ENCODE measurements at regions not wholly inside any gene's neighbourhood (a gene's known extent, or its start where the extent isn't known, plus 50 kb on each side); places are given as distances from the start of the nearest gene placed in this dataset.

DNA sequence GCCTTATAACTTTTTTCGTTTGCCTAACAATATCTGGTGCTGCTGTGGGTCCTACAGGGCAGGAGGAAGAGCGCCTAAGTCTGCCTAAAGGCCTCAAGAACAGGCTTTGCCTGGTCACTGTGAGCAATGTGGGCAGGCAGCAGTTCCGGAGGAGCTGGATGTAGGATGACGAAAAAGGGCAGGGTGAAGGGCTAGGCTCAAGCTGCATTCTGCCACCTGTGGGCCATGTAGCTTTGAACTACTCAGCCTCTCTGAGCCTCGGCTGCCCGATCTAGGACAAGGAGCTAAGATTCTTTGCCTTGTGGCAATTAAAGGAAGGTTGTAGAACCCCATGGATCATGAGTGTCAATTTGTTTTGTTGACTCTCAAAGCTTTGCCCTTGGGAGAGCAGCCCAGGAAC lies 57.1 kb upstream of the MAMLD1 start:
- Mint-ChIP-seq H3K27me3 (ENCODE audit: low read depth in 2 of 2) (peaks cover 0 to 3% of the 10 kb centered on the region in 2 donors), H3K9me3 (no peaks in the 10 kb centered on the region), H3K4me3 (no peak overlapping the region), H3K36me3 (no peaks in the 10 kb centered on the region), H3K4me1 (peaks cover 5 to 7% of the 10 kb centered on the region in 2 donors), H3K27ac (no peak overlapping the region)
- WGBS (ENCODE audit: insufficient coverage) = 93% methylated on average over 6 of the region's 6 CpGs
- intact Hi-C loops (cut with micrococcal nuclease) = no loop called here
- no peaks in the 10 kb centered on the region for H3K36me3 ChIP-seq (ENCODE audit: control insufficient read depth, insufficient read depth, low read length)
- ATAC-seq (no peak), DNase-seq (no peak)
- peaks cover 3% of the 10 kb centered on the region for H3K4me1 ChIP-seq (ENCODE audit: control insufficient read depth, insufficient read depth, low read length)
- no peak overlapping the region for H3K27ac ChIP-seq (ENCODE audit: low read length)
- no peak overlapping the region for H3K4me3 ChIP-seq (ENCODE audit: low read length)
- no peaks in the 10 kb centered on the region for H3K9me3 ChIP-seq (ENCODE audit: control insufficient read depth, insufficient read depth, low read length)
- TF ChIP-seq, protein P1, sequence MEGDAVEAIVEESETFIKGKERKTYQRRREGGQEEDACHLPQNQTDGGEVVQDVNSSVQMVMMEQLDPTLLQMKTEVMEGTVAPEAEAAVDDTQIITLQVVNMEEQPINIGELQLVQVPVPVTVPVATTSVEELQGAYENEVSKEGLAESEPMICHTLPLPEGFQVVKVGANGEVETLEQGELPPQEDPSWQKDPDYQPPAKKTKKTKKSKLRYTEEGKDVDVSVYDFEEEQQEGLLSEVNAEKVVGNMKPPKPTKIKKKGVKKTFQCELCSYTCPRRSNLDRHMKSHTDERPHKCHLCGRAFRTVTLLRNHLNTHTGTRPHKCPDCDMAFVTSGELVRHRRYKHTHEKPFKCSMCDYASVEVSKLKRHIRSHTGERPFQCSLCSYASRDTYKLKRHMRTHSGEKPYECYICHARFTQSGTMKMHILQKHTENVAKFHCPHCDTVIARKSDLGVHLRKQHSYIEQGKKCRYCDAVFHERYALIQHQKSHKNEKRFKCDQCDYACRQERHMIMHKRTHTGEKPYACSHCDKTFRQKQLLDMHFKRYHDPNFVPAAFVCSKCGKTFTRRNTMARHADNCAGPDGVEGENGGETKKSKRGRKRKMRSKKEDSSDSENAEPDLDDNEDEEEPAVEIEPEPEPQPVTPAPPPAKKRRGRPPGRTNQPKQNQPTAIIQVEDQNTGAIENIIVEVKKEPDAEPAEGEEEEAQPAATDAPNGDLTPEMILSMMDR (IDR thresholded peaks at IDR 0.05) = no peak
- no peaks in the 10 kb centered on the region for H3K27me3 ChIP-seq (ENCODE audit: control insufficient read depth, insufficient read depth, low read length)

DNA sequence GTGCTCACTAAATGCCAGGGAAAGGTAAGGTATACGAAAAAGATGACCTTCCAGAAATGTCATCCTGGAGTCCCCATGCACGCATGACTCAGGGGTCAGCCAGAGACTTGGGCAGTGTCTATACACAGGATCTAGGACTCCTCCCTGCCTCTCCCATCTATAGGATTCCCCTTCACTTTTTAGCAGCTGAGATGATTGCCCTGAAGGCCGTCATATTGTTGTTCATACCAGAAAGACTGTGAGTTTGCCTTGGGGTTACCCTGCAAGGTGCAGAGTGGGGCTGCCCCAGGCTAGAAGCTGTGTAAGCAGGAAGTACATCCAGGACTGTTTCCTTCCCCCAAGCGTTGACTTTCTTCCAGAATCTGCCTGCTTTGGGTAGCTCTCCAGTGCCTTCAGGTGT lies 55.1 kb upstream of the MAMLD1 start:
- ATAC-seq = no peak
- H3K4me3 ChIP-seq (ENCODE audit: low read length) = no peak overlapping the region
- no peak for DNase-seq
- TF ChIP-seq, protein P1 (IDR thresholded peaks at IDR 0.05) = no peak
- 78% methylated on average over 3 of the region's 4 CpGs for WGBS (ENCODE audit: insufficient coverage)
- Mint-ChIP-seq H3K27ac (no peak overlapping the region), H3K9me3 (no peaks in the 10 kb centered on the region), H3K4me1 (peaks cover 5 to 7% of the 10 kb centered on the region in 2 donors), H3K27me3 (ENCODE audit: low read depth in 2 of 2) (no peaks in the 10 kb centered on the region), H3K36me3 (no peaks in the 10 kb centered on the region), H3K4me3 (no peak overlapping the region)
- H3K9me3 ChIP-seq (ENCODE audit: control insufficient read depth, insufficient read depth, low read length) = no peaks in the 10 kb centered on the region
- no peaks in the 10 kb centered on the region for H3K36me3 ChIP-seq (ENCODE audit: control insufficient read depth, insufficient read depth, low read length)
- intact Hi-C loops (cut with micrococcal nuclease) = no loop called here
- peaks cover 3% of the 10 kb centered on the region for H3K4me1 ChIP-seq (ENCODE audit: control insufficient read depth, insufficient read depth, low read length)
- no peaks in the 10 kb centered on the region for H3K27me3 ChIP-seq (ENCODE audit: control insufficient read depth, insufficient read depth, low read length)
- H3K27ac ChIP-seq (ENCODE audit: low read length) = no peak overlapping the region

DNA sequence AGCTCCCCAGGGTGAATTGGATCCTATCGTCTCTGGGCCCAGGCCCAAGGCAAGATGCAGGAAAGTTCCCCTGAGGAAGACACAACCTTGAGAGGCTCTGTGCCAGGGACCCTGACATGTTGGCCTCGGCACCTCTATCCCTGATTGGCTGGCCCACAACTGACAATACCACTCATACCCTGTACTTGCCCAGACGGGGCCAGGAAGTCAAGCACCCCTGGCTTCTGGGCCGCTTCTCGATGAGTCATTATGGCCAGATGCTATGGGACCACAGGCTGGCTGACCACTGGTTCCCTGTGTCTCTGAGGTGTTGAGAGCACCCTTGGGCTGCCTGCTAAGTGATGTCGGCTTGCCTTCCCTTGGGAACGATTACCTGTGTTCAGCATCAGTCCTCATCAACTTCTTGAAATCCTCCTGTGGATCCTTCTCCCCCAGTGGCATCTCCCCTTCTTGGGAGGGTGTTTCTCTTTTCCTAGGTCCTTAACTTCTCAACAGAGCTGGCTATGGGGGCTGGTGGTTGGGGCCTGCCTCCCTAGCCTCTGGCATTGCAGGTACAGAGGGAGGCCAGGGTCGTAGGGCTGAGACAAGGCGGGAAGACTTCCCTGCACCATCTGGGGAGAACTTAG lies 54.5 kb upstream of the MAMLD1 start:
- 82% methylated on average over 7 of the region's 9 CpGs for WGBS (ENCODE audit: insufficient coverage)
- H3K4me1 Mint-ChIP-seq = peaks cover 5 to 7% of the 10 kb centered on the region in 2 donors
- no peak overlapping the region for H3K4me3 Mint-ChIP-seq
- H3K4me1 ChIP-seq (ENCODE audit: control insufficient read depth, insufficient read depth, low read length) = peaks cover 3% of the 10 kb centered on the region
- no peaks in the 10 kb centered on the region for H3K9me3 Mint-ChIP-seq
- ATAC-seq = no peak
- no peaks in the 10 kb centered on the region for H3K36me3 Mint-ChIP-seq
- intact Hi-C loops (cut with micrococcal nuclease) = no loop called here
- H3K4me3 ChIP-seq (ENCODE audit: low read length) = no peak overlapping the region
- H3K27ac ChIP-seq (ENCODE audit: low read length) = no peak overlapping the region
- H3K9me3 ChIP-seq (ENCODE audit: control insufficient read depth, insufficient read depth, low read length) = no peaks in the 10 kb centered on the region
- no peak for DNase-seq
- TF ChIP-seq, protein P1 (IDR thresholded peaks at IDR 0.05) = no peak
- no peaks in the 10 kb centered on the region for H3K27me3 Mint-ChIP-seq (ENCODE audit: low read depth in 2 of 2)
- H3K27me3 ChIP-seq (ENCODE audit: control insufficient read depth, insufficient read depth, low read length) = no peaks in the 10 kb centered on the region
- H3K27ac Mint-ChIP-seq = no peak overlapping the region
- H3K36me3 ChIP-seq (ENCODE audit: control insufficient read depth, insufficient read depth, low read length) = no peaks in the 10 kb centered on the region

DNA sequence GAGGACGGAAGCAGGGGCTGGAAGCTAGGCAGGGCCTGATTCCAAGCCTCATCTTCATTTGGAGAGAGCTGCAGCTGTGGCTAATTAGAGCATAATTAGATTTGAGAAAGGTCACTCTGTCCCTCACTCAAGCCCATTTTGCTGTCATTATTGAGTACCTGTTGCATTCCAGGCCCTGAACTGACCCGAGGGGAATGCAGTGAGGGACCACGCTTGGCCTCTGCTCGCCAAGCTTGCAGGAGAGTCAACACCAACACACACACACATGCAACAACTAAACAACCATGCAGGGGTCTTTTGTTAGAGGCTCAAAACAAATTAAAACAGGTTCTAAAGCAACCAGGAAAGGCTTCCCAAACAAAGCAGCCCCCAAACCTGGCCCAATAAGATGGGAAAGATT lies 52.7 kb upstream of the MAMLD1 start:
- no peaks in the 10 kb centered on the region for H3K9me3 ChIP-seq (ENCODE audit: control insufficient read depth, insufficient read depth, low read length)
- no peak overlapping the region for H3K4me3 Mint-ChIP-seq
- no peak overlapping the region for H3K27ac Mint-ChIP-seq
- H3K9me3 Mint-ChIP-seq = no peaks in the 10 kb centered on the region
- ATAC-seq (no peak), DNase-seq (no peak)
- no peak overlapping the region for H3K27ac ChIP-seq (ENCODE audit: low read length)
- H3K4me1 Mint-ChIP-seq = peaks cover 5 to 7% of the 10 kb centered on the region in 2 donors
- no peaks in the 10 kb centered on the region for H3K36me3 Mint-ChIP-seq
- TF ChIP-seq, protein P1 (IDR thresholded peaks at IDR 0.05) = no peak
- peaks cover 3% of the 10 kb centered on the region for H3K4me1 ChIP-seq (ENCODE audit: control insufficient read depth, insufficient read depth, low read length)
- WGBS (ENCODE audit: insufficient coverage) = 100% methylated on average over 4 of the region's 4 CpGs
- no peaks in the 10 kb centered on the region for H3K36me3 ChIP-seq (ENCODE audit: control insufficient read depth, insufficient read depth, low read length)
- H3K4me3 ChIP-seq (ENCODE audit: low read length) = no peak overlapping the region
- peaks cover 0 to 7% of the 10 kb centered on the region in 2 donors for H3K27me3 Mint-ChIP-seq (ENCODE audit: low read depth in 2 of 2)
- intact Hi-C loops (cut with micrococcal nuclease) = no loop called here
- H3K27me3 ChIP-seq (ENCODE audit: control insufficient read depth, insufficient read depth, low read length) = no peaks in the 10 kb centered on the region

Data from natural killer cell (primary cell).